Aorta (tissue), 5 donors: ENCODE measurements at regions not wholly inside any gene's neighbourhood (a gene's known extent, or its start where the extent isn't known, plus 50 kb on each side); places are given as distances from the start of the nearest gene placed in this dataset.

Experiments
- ATAC-seq: fragments of 200-7000 bp; cut with Tn5 transposase; one replicate; pipeline ENCODE4 v1.9.1; 2022; ENCODE audit warnings: moderate library complexity; ENCODE audit not compliant: low FRiP score
- DNase-seq, 2 donors: peaks; one replicate each; pipeline ENCODE4 v3.0.0-alpha.2; 2020
- H3K27ac ChIP-seq, 2 donors: one replicate each; pipeline ENCODE4 v1.5.1; 2013; ENCODE audit warnings: low read length in 2 of 2, mild to moderate bottlenecking in 2 of 2, moderate library complexity in 2 of 2, control low read depth in 1 of 2, inconsistent platforms in 1 of 2, low read depth in 1 of 2
- H3K27me3 ChIP-seq, 2 donors: one replicate each; pipeline ENCODE4 v1.6.1; 2013; ENCODE audit warnings: control low read depth in 1 of 2, low read length in 1 of 2, mild to moderate bottlenecking in 1 of 2, moderate library complexity in 1 of 2; ENCODE audit not compliant: insufficient read depth in 2 of 2, control insufficient read depth in 1 of 2
- H3K36me3 ChIP-seq, 2 donors: one replicate each; pipeline ENCODE4 v1.6.1; 2013; ENCODE audit warnings: control low read depth in 1 of 2, low read length in 1 of 2, mild to moderate bottlenecking in 1 of 2; ENCODE audit not compliant: insufficient read depth in 2 of 2, control insufficient read depth in 1 of 2
- H3K4me1 ChIP-seq, 2 donors: one replicate each; pipeline ENCODE4 v1.6.1; 2013; ENCODE audit warnings: low read length in 2 of 2, control low read depth in 1 of 2, mild to moderate bottlenecking in 1 of 2, moderate library complexity in 1 of 2; ENCODE audit not compliant: insufficient read depth in 2 of 2, control insufficient read depth in 1 of 2
- H3K4me3 ChIP-seq, 2 donors: one replicate each; pipeline ENCODE4 v1.5.1; 2013; ENCODE audit warnings: low read length in 2 of 2, control low read depth in 1 of 2, mild to moderate bottlenecking in 1 of 2
- H3K9me3 ChIP-seq: one replicate; pipeline ENCODE4 v1.6.1; 2013; ENCODE audit warnings: mild to moderate bottlenecking, low read length; ENCODE audit not compliant: control insufficient read depth
- WGBS, 2 donors: extraction: QIAGEN DNeasy Blood & Tissue Kit; methylation state at CpG; one replicate each; pipeline ENCODE4 v1.1.7; 2013; 5-methylcytosine and 5-hydroxymethylcytosine counted together
- intact Hi-C, 2 donors: fragments of 100-400 bp; cut with DNase I; formaldehyde crosslinking; loops; one replicate each; pipeline versions ENCODE4 v1.14.2 to v1.15.0; 2022
- donor health status: healthy with polysubstance abuse.
- donor health status: Bipolar disorder and iron deficiency.
- donor health status: DM: no; HTN: no; CAD: no.
- donor health status: DM: no; HTN: no; CAD: no.
- donor health status: DM: yes; HTN: yes; CAD: no.

DNA sequence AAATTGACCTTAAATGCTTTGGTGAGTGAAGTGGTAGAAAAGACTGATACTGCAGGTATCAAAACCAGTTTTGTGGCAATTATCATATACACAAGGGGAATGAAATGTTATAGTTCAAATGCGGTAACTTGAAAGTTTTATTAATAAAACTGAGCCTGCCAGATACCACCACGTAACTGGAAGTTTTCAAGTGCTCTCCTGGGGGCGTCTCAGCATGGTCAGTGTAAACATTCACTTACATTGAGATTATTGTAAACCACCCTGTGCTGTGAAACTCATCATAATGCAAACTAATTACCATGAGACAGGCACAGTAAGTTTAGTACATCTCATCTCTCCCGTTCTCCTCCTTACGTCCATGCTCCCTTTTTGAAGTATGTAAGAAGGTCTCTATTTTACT is 280.7 kb upstream of the FAR2 start:
- DNase-seq (no peak), ATAC-seq (no peak)
- intact Hi-C loops, result no loop called here
- WGBS, 2 donors, result 75 to 85% methylated on average over 5 of the region's 5 CpGs
- no peaks in the 10 kb centered on the region for H3K36me3 ChIP-seq
- no peak overlapping the region for H3K27ac ChIP-seq
- H3K9me3 ChIP-seq, result no peaks in the 10 kb centered on the region
- H3K27me3 ChIP-seq, result no peaks in the 10 kb centered on the region
- H3K4me3 ChIP-seq, result no peak overlapping the region
- peaks cover 0 to 2% of the 10 kb centered on the region in 2 donors for H3K4me1 ChIP-seq

- DNase-seq (no peak), ATAC-seq (no peak)
- Histone ChIP-seq H3K4me1 (peaks cover 0 to 2% of the 10 kb centered on the region in 2 donors), H3K4me3 (no peak overlapping the region), H3K27me3 (no peaks in the 10 kb centered on the region), H3K36me3 (no peaks in the 10 kb centered on the region), H3K27ac (no peak overlapping the region), H3K9me3 (no peaks in the 10 kb centered on the region)
- intact Hi-C loops, result no loop called here
- 57 to 60% methylated on average over 4 of the region's 4 CpGs for WGBS, 2 donors
These were observed 279.9 kb upstream of the FAR2 start for GRCh38 chr12:28869197-28869596.

DNA sequence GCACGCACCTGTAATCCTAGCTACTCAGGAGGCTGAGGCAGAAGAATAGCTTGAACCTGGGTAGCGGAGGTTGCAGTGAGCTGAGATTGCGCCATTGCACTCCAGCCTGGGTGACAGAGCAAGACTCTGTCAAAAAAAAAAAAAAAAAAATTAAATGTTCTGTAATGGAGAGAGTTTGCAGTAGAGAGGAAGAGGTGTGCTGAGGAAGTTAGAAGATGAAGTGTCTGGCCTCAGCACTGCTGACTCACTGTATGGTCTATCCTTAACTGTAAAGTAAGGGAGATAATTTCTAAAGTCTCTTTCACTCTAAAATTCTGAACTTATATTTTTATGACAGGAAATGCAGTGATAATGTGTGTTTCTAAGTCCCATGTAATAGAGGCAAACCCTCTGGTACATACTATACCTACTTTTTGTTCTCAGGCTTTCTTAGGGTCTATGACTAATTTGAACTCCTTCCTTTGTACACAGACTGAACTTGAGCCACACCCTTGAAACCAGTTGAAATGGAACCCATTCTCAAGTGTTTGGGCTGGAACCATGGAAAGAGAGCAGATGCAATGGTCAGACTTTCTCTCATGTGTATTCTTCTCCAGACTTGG is 278.1 kb upstream of the FAR2 start:
- no peak overlapping the region for H3K4me3 ChIP-seq
- DNase-seq (no peak), ATAC-seq (no peak)
- intact Hi-C loops, result no loop called here
- H3K36me3 ChIP-seq, result no peaks in the 10 kb centered on the region
- no peaks in the 10 kb centered on the region for H3K27me3 ChIP-seq
- peaks cover 0 to 2% of the 10 kb centered on the region in 2 donors for H3K4me1 ChIP-seq
- 63 to 65% methylated on average over 3 of the region's 3 CpGs for WGBS, 2 donors
- no peaks in the 10 kb centered on the region for H3K9me3 ChIP-seq
- H3K27ac ChIP-seq, result no peak overlapping the region

DNA sequence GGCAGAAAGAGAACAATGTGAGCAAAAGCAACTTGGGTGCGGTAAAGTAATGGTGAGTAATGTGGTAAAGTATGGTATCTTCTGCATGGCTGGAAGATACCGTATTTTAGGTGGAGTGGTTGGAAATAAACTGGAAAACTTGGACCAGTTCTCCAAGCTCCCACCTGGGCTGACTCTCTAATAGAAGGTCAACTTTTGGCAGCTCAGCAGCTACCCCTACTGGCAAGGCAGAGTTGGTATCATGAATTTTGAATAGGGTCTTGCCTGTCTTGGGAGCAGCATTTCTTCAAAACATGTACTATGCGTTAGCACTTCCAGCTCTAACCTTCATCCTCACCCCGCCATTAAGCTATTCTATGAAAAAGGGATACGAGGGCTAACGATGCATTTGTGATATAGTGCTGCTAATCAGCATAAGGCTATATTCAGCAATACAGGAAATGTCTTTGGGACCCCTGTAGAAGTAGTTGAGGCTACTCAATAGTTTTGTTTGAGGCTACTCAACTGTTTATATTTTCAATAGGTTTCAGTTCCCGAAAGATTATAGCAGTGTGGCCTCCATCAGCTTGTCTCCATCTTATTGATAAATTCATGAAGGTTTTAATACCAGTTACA is 276.3 kb upstream of the FAR2 start:
- H3K27ac ChIP-seq, result no peak overlapping the region
- no peaks in the 10 kb centered on the region for H3K36me3 ChIP-seq
- DNase-seq (no peak), ATAC-seq (peak; percentile 52)
- no peaks in the 10 kb centered on the region for H3K4me1 ChIP-seq
- no peak overlapping the region for H3K4me3 ChIP-seq
- H3K9me3 ChIP-seq, result no peaks in the 10 kb centered on the region
- intact Hi-C loops, result no loop called here
- 54 to 61% methylated on average over 7 of the region's 7 CpGs for WGBS, 2 donors
- H3K27me3 ChIP-seq, result no peaks in the 10 kb centered on the region

DNA sequence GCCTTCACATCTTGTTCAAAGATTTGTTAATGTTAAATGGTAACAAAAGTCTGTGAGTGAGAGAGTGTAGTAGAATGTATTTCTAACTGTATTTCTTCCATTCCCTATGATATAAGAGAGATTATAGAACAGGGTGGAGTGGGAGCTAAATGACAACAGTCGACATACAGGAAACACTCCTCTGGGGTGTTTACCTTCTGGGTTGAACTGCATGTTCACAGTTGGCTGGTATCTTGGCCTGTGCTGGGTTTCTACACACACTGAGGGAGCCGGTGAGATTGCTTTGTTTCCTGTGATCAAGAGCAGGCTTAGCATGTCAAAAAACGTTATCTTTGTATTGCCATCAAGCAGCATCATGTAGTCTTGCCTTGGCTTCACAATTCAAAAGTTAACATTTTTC is 274.3 kb upstream of the FAR2 start:
- Histone ChIP-seq H3K27me3 (no peaks in the 10 kb centered on the region), H3K4me3 (no peak overlapping the region), H3K4me1 (no peaks in the 10 kb centered on the region), H3K36me3 (no peaks in the 10 kb centered on the region), H3K9me3 (no peaks in the 10 kb centered on the region), H3K27ac (no peak overlapping the region)
- intact Hi-C loops, result no loop called here
- no peak for ATAC-seq
- no peak for DNase-seq
- 67 to 80% methylated on average over 3 of the region's 3 CpGs for WGBS, 2 donors

GRCh38 chr12:28876196-28876798 is 272.8 kb upstream of the FAR2 start:
- Histone ChIP-seq H3K9me3 (no peaks in the 10 kb centered on the region), H3K4me1 (no peaks in the 10 kb centered on the region), H3K4me3 (no peak overlapping the region), H3K27ac (no peak overlapping the region), H3K27me3 (no peaks in the 10 kb centered on the region), H3K36me3 (no peaks in the 10 kb centered on the region)
- WGBS, 2 donors, result 7 to 8% methylated on average over 4 of the region's 4 CpGs
- intact Hi-C loops, result no loop called here
- no peak for DNase-seq
- ATAC-seq, result no peak

DNA sequence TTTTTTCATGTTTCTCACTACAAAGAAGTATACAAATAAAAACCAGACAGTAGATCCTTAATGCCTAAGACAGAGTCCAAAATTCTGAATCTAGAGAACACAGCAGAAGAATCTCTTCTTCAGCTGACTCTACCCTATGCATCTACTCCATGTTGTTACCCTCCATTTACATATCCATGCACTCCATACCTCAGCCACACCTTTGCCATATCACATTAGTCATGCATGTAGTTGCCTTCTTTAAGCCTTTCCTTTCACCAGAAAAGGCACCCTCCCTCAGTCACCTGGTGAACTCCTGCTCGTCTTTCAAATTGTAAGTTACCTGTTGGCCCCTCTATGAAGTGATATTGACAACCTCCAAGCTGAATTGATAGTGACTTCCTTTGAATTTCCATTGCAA is 271.2 kb upstream of the FAR2 start:
- no peak overlapping the region for H3K4me3 ChIP-seq
- no peaks in the 10 kb centered on the region for H3K4me1 ChIP-seq
- no peaks in the 10 kb centered on the region for H3K27me3 ChIP-seq
- 91 to 95% methylated on average over 1 of the region's 1 CpG for WGBS, 2 donors
- no peak for ATAC-seq
- H3K27ac ChIP-seq, result no peak overlapping the region
- no peak for DNase-seq
- no peaks in the 10 kb centered on the region for H3K9me3 ChIP-seq
- intact Hi-C loops, result no loop called here
- no peaks in the 10 kb centered on the region for H3K36me3 ChIP-seq

DNA sequence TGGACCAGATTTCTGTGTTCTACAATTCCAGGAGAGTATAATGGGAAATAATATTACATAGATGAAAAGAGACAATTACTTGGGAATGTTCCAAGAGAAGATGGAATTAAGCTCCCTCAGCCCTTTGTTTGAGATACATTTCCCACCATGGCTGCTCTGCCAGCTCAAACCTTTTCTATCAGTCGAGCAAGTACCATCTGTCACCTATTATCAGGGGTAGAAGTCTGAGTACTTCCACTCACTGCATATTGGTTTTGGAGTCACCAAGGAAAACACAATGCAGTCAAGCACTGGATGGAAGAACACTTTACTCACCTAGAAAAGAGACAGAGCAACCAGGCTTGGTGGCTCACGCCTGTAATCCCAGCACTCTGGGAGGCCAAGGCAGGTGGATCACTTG is 270.4 kb upstream of the FAR2 start:
- Histone ChIP-seq H3K27ac (no peak overlapping the region), H3K36me3 (no peaks in the 10 kb centered on the region), H3K4me3 (no peak overlapping the region), H3K4me1 (no peaks in the 10 kb centered on the region), H3K27me3 (no peaks in the 10 kb centered on the region), H3K9me3 (no peaks in the 10 kb centered on the region)
- WGBS, 2 donors, result 79 to 87% methylated on average over 2 of the region's 2 CpGs
- ATAC-seq (no peak), DNase-seq (no peak)
- intact Hi-C loops, result no loop called here

- Histone ChIP-seq H3K4me1 (no peaks in the 10 kb centered on the region), H3K27ac (no peak overlapping the region), H3K9me3 (no peaks in the 10 kb centered on the region), H3K36me3 (no peaks in the 10 kb centered on the region), H3K4me3 (no peak overlapping the region), H3K27me3 (no peaks in the 10 kb centered on the region)
- intact Hi-C loops, result no loop called here
- DNase-seq, result no peak
- WGBS, 2 donors, result 94% methylated on average over 2 of the region's 2 CpGs
- ATAC-seq, result no peak
These were observed 269.7 kb upstream of the FAR2 start for GRCh38 chr12:28879379-28879778.
